22Rv1 (cell line): ENCODE measurements at regions not wholly inside any gene's neighbourhood (a gene's known extent, or its start where the extent isn't known, plus 50 kb on each side); places are given as distances from the start of the nearest gene placed in this dataset.

Source experiments
- CTCF ChIP-seq: fragments of 450-650 bp; IDR thresholded peaks from 2 replicates; pipeline ENCODE4 v1.5.1; 2017; ENCODE audit warnings: mild to moderate bottlenecking
- ZFX ChIP-seq: fragments of 450-650 bp; IDR thresholded peaks from 2 replicates; pipeline ENCODE4 v1.6.1; 2017; ENCODE audit warnings: antibody characterized with exemption, borderline replicate concordance

DNA sequence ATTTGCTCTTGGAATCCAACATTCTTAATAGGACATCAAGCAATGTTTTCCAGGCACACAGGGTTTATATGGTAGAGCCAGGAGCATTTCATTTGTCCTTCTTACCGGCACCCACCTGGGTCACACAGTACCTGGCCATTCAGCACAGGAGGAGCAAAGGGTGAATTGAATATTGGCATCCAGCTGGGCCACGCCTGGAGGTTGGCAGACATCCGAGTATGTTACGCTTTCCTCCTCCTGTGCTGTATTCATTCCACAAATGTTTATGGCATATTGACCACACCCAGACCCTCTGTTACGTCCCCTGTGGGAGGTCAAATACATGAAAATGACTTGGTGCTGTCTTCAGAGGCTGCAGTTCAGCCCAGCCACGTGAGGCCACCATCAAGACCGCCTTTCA is 206.2 kb downstream of the RTP5 start:
- TF ChIP-seq CTCF (no peak), ZFX (no peak)
